Stomach (tissue), 4 donors: ENCODE measurements at regions not wholly inside any gene's neighbourhood (a gene's known extent, or its start where the extent isn't known, plus 50 kb on each side); places are given as distances from the start of the nearest gene placed in this dataset.

ENCODE experiments used
- POLR2A ChIP-seq, 4 donors: fragments of 450-650 bp; IDR thresholded peaks; one replicate each; pipeline ENCODE4 v1.6.1; 2016; ENCODE audit warnings: antibody characterized with exemption in 4 of 4, control low read depth in 2 of 4, mild to moderate bottlenecking in 1 of 4, moderate library complexity in 1 of 4
- TF ChIP-seq, protein P1 (sequence below), 7 experiments: fragments of 450-650 bp in 4 of 7; fragments of 200-600 bp in 3 of 7; sonication (generic) in 3 of 7; IDR thresholded peaks; one replicate each; pipeline ENCODE4 v1.5.1; 2016 to 2019; ENCODE audit warnings: antibody characterized with exemption in 7 of 7, control low read depth in 2 of 7, mild to moderate bottlenecking in 1 of 7

- no peak for TF ChIP-seq POLR2A (IDR thresholded peaks at IDR 0.05)
- TF ChIP-seq, protein P1, sequence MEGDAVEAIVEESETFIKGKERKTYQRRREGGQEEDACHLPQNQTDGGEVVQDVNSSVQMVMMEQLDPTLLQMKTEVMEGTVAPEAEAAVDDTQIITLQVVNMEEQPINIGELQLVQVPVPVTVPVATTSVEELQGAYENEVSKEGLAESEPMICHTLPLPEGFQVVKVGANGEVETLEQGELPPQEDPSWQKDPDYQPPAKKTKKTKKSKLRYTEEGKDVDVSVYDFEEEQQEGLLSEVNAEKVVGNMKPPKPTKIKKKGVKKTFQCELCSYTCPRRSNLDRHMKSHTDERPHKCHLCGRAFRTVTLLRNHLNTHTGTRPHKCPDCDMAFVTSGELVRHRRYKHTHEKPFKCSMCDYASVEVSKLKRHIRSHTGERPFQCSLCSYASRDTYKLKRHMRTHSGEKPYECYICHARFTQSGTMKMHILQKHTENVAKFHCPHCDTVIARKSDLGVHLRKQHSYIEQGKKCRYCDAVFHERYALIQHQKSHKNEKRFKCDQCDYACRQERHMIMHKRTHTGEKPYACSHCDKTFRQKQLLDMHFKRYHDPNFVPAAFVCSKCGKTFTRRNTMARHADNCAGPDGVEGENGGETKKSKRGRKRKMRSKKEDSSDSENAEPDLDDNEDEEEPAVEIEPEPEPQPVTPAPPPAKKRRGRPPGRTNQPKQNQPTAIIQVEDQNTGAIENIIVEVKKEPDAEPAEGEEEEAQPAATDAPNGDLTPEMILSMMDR (IDR thresholded peaks at IDR 0.05) = no peak
Measured at GRCh38 chr5:2517451-2517850, 234.0 kb downstream of the IRX2 start.
